Uterus (tissue), 3 donors: ENCODE measurements at regions not wholly inside any gene's neighbourhood (a gene's known extent, or its start where the extent isn't known, plus 50 kb on each side); places are given as distances from the start of the nearest gene placed in this dataset.
A peak's percentile ranks its signal among the peaks of the same experiment; 100 is the strongest.

Source experiments
- DNase-seq, 2 donors: peaks; one replicate each; pipeline ENCODE4 v3.0.0-alpha.2; 2019 to 2020
- H3K27ac ChIP-seq, 2 donors: fragments of 200-600 bp; sonication (generic); 1 replicate in 1 of 2; 2 replicates in 1 of 2; pipeline ENCODE4 v1.5.1; 2016 to 2018
- H3K27me3 ChIP-seq, 2 donors: fragments of 200-600 bp; sonication (generic); one replicate each; pipeline ENCODE4 v1.5.1; 2018 to 2019; ENCODE audit warnings: control low read depth in 1 of 2
- H3K36me3 ChIP-seq, 2 donors: fragments of 200-600 bp; sonication (generic); one replicate each; pipeline ENCODE4 v1.5.1; 2019; ENCODE audit warnings: control low read depth in 1 of 2
- H3K4me1 ChIP-seq, 2 donors: fragments of 200-600 bp; sonication (generic); one replicate each; pipeline ENCODE4 v1.5.1; 2018 to 2019; ENCODE audit warnings: control low read depth in 1 of 2
- H3K4me3 ChIP-seq, 2 donors: fragments of 200-600 bp; sonication (generic); 1 replicate in 1 of 2; 2 replicates in 1 of 2; pipeline ENCODE4 v1.5.1; 2018 to 2019; ENCODE audit warnings: mild to moderate bottlenecking in 1 of 2
- H3K9me3 ChIP-seq, 2 donors: fragments of 200-600 bp; sonication (generic); one replicate each; pipeline ENCODE4 v1.5.1; 2019; ENCODE audit warnings: control low read depth in 1 of 2
- POLR2A ChIP-seq, 2 donors: fragments of 450-650 bp; IDR thresholded peaks; one replicate each; pipeline ENCODE4 v1.6.1; 2016; ENCODE audit warnings: antibody characterized with exemption in 2 of 2, mild to moderate bottlenecking in 1 of 2, moderate library complexity in 1 of 2
- intact Hi-C: fragments of 100-400 bp; cut with DNase I; formaldehyde crosslinking; loops from one replicate; pipeline ENCODE4 v1.15.1; 2023; ENCODE audit warnings: low total_unique reads
- TF ChIP-seq, protein P1 (sequence below), 4 experiments: fragments of 200-600 bp in 2 of 4; fragments of 450-650 bp in 2 of 4; sonication (generic) in 2 of 4; IDR thresholded peaks; one replicate each; pipeline ENCODE4 v1.5.1; 2016 to 2019; ENCODE audit warnings: antibody characterized with exemption in 4 of 4, mild to moderate bottlenecking in 2 of 4, moderate library complexity in 1 of 4
- donor health status: DM: yes; HTN: yes; CAD: no.

DNA sequence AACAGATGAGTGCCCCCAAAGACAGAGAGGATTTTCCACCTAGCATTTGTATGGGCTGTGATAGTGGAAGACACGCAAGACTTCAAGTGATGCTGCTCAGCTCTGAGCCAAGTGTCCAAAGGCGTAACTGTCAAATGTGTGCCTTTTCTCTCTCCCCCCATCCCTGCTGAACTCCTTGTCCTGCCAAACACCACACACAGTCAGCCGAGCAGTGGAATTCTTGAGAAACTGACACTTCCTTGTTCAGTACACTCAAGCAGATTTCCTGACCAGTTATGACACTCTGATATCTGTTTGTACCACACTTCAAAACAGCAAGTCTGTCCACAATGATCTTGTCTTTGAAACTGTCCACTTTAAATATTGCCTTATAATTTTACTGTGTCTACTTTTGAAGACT is 166.4 kb downstream of the PIK3R1 start:
- no peak for DNase-seq
- Histone ChIP-seq H3K36me3 (no peaks in the 10 kb centered on the region), H3K9me3 (no peaks in the 10 kb centered on the region), H3K27me3 (no peaks in the 10 kb centered on the region), H3K4me1 (peaks cover 0 to 6% of the 10 kb centered on the region in 2 donors), H3K4me3 (no peak overlapping the region), H3K27ac (peak overlapping the region in 1 of 2 donors; percentile 74)
- TF ChIP-seq, protein P1, sequence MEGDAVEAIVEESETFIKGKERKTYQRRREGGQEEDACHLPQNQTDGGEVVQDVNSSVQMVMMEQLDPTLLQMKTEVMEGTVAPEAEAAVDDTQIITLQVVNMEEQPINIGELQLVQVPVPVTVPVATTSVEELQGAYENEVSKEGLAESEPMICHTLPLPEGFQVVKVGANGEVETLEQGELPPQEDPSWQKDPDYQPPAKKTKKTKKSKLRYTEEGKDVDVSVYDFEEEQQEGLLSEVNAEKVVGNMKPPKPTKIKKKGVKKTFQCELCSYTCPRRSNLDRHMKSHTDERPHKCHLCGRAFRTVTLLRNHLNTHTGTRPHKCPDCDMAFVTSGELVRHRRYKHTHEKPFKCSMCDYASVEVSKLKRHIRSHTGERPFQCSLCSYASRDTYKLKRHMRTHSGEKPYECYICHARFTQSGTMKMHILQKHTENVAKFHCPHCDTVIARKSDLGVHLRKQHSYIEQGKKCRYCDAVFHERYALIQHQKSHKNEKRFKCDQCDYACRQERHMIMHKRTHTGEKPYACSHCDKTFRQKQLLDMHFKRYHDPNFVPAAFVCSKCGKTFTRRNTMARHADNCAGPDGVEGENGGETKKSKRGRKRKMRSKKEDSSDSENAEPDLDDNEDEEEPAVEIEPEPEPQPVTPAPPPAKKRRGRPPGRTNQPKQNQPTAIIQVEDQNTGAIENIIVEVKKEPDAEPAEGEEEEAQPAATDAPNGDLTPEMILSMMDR (IDR thresholded peaks at IDR 0.05): no peak
- TF ChIP-seq POLR2A (IDR thresholded peaks at IDR 0.05): no peak
- intact Hi-C loops: no loop called here

DNA sequence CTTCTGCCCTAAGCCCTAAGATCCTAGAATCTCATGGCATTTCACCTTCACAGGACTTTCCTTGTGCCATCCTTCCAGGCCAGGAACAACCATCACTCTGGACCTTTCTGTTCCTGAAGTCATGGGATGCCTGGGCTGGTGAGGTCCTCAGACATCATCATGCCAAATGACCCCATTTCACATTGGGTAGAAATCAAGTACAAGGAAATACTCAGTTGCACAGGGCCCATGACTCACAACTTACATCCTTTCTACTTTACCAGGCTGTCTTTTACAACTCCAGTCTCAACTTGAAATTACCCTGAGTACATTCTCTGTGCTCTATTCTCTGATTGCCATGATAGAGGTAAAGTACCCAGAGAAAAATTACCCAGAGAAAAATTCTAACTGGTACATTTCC is 167.1 kb downstream of the PIK3R1 start:
- Histone ChIP-seq H3K4me1 (peaks cover 0 to 6% of the 10 kb centered on the region in 2 donors), H3K36me3 (no peaks in the 10 kb centered on the region), H3K27me3 (no peaks in the 10 kb centered on the region), H3K4me3 (no peak overlapping the region), H3K27ac (no peak overlapping the region), H3K9me3 (no peaks in the 10 kb centered on the region)
- TF ChIP-seq POLR2A (IDR thresholded peaks at IDR 0.05): no peak
- TF ChIP-seq, protein P1 (IDR thresholded peaks at IDR 0.05): no peak
- no peak for DNase-seq
- intact Hi-C loops: no loop called here

DNA sequence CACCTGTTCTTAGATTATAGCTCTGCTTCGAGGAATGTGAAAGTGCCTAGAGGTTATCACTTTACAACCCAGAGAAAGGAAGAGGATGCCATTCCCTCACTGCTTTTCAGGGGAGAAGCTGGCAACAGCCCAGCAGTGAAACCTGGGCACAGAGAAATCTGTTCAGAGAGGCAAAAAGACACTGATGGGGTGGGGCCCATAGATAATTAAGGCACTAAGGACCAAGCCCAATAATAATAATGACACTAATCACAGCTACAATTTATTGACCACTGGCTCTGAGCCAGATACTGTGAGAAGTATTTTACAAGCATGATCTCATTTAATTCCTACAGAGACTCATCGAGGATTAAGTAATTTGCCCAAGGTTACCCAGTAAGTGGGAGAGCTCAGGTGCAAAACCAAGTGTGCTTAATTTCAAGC is 168.3 kb downstream of the PIK3R1 start:
- H3K4me3 ChIP-seq: no peak overlapping the region
- no peaks in the 10 kb centered on the region for H3K9me3 ChIP-seq
- intact Hi-C loops: no loop called here
- no peak for TF ChIP-seq POLR2A (IDR thresholded peaks at IDR 0.05)
- TF ChIP-seq, protein P1 (IDR thresholded peaks at IDR 0.05): no peak
- no peaks in the 10 kb centered on the region for H3K36me3 ChIP-seq
- peaks cover 0 to 6% of the 10 kb centered on the region in 2 donors for H3K4me1 ChIP-seq
- no peaks in the 10 kb centered on the region for H3K27me3 ChIP-seq
- no peak for DNase-seq
- no peak overlapping the region for H3K27ac ChIP-seq

DNA sequence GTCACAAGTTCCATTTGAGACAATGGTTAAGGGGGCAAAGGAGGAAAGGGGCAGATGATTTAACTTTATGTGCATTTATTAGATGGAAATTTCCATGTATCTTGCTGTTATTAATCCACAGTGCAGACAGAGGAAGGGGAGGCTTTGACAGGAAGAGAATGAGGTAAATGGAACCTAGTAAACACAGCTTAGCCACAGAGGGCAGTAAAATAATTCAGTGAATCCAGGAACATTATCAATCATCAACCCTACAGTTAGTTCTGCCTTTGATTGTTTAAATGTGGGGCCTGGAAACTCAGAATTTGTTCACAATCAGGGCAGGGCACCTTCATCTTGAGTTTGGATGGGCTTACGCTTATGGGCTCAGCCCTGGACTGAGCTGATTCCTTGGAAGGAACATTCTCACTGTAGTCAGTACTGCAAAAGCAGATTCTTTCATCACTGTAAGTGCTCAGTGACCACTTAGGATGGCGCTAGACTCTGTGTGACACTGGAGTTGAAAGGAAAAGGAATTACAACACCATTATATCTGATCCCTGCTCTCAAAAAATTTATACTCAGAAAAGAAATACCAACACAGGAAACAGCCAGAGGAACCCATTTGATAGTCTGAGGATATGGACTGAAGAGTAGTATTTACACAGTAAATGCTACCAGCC is 169.5 kb downstream of the PIK3R1 start:
- Histone ChIP-seq H3K27ac (no peak overlapping the region), H3K4me3 (no peak overlapping the region), H3K27me3 (no peaks in the 10 kb centered on the region), H3K9me3 (no peaks in the 10 kb centered on the region), H3K4me1 (peaks cover 0 to 6% of the 10 kb centered on the region in 2 donors), H3K36me3 (no peaks in the 10 kb centered on the region)
- intact Hi-C loops: no loop called here
- no peak for TF ChIP-seq POLR2A (IDR thresholded peaks at IDR 0.05)
- TF ChIP-seq, protein P1 (IDR thresholded peaks at IDR 0.05): no peak
- no peak for DNase-seq

DNA sequence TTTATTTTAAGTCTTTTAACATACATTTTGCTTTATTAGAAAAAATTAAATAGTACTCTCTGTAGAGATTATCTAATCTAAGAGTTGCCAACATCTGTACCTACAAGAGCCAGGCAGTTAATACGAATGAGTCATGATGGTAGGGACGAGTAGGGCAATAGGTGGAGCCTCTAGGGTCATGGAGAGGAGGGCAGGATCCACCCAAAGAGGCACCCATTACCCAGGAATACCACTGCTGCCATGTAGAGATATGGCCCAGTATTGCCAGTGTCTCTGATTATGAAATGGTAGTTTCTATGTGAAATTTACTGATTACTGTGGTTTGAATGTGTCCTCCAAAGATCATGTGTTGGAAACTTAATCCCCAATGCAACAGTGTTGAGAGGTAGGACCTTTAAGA is 170.4 kb downstream of the PIK3R1 start:
- no peaks in the 10 kb centered on the region for H3K36me3 ChIP-seq
- intact Hi-C loops: no loop called here
- no peaks in the 10 kb centered on the region for H3K9me3 ChIP-seq
- no peak for DNase-seq
- no peaks in the 10 kb centered on the region for H3K27me3 ChIP-seq
- H3K4me1 ChIP-seq: peaks cover 0 to 2% of the 10 kb centered on the region in 2 donors
- TF ChIP-seq POLR2A (IDR thresholded peaks at IDR 0.05): no peak
- TF ChIP-seq, protein P1 (IDR thresholded peaks at IDR 0.05): no peak
- no peak overlapping the region for H3K27ac ChIP-seq
- no peak overlapping the region for H3K4me3 ChIP-seq
